HG03354 (cell line): ENCODE measurements at regions not wholly inside any gene's neighbourhood (a gene's known extent, or its start where the extent isn't known, plus 50 kb on each side); places are given as distances from the start of the nearest gene placed in this dataset.

ENCODE experiments used
- ATAC-seq: cut with Tn5 transposase; IDR thresholded peaks from one replicate; pipeline ENCODE4 v1.9.1; 2021; ENCODE audit warnings: mild to moderate bottlenecking; ENCODE audit not compliant: unreplicated experiment, poor library complexity, severe bottlenecking

GRCh38 chr11:88448131-88448670, 110.7 kb upstream of the CTSC start:
- no peak for ATAC-seq

GRCh38 chr11:88447281-88447680, 109.7 kb upstream of the CTSC start:
- no peak for ATAC-seq

- no peak for ATAC-seq
Observed at GRCh38 chr11:88439356-88439755, 101.8 kb upstream of the CTSC start.

GRCh38 chr11:88438721-88439120, 101.2 kb upstream of the CTSC start:
- ATAC-seq: no peak

- peak; percentile 97 for ATAC-seq
Observed at GRCh38 chr11:88435415-88435814, 97.9 kb upstream of the CTSC start.

- ATAC-seq: no peak
Observed at GRCh38 chr11:88434333-88434976, 96.9 kb upstream of the CTSC start.

- ATAC-seq: no peak
Observed at GRCh38 chr11:88433536-88434230, 96.1 kb upstream of the CTSC start.

- ATAC-seq: no peak
Observed at GRCh38 chr11:88431675-88432341, 94.3 kb upstream of the CTSC start.

GRCh38 chr11:88428959-88429358, 91.4 kb upstream of the CTSC start:
- ATAC-seq: no peak

- ATAC-seq: no peak
Observed at GRCh38 chr11:88427719-88428118, 90.2 kb upstream of the CTSC start.

- no peak for ATAC-seq
Observed at GRCh38 chr11:88424881-88425280, 87.3 kb upstream of the CTSC start.

- ATAC-seq: peak; percentile 74
Observed at GRCh38 chr11:88421530-88421929, 84.0 kb upstream of the CTSC start.

GRCh38 chr11:88420165-88420791, 82.7 kb upstream of the CTSC start:
- no peak for ATAC-seq

GRCh38 chr11:88418508-88418907, 81.0 kb upstream of the CTSC start:
- ATAC-seq: no peak

GRCh38 chr11:88415495-88415894, 78.0 kb upstream of the CTSC start:
- ATAC-seq: peak; percentile 10

- ATAC-seq: peak; percentile 45
Observed at GRCh38 chr11:88414981-88415413, 77.5 kb upstream of the CTSC start.

GRCh38 chr11:88414385-88414861, 76.9 kb upstream of the CTSC start:
- peak; percentile 64 for ATAC-seq

GRCh38 chr11:88411265-88411664, 73.7 kb upstream of the CTSC start:
- ATAC-seq: no peak

GRCh38 chr11:88410656-88411055, 73.1 kb upstream of the CTSC start:
- no peak for ATAC-seq

- ATAC-seq: no peak
Observed at GRCh38 chr11:88410056-88410455, 72.5 kb upstream of the CTSC start.
